GM12878 (cell line): ENCODE measurements at regions not wholly inside any gene's neighbourhood (a gene's known extent, or its start where the extent isn't known, plus 50 kb on each side); places are given as distances from the start of the nearest gene placed in this dataset.
"Not testable (repeated sequence)": the region's sequence is repeated elsewhere in the genome, so short reads cannot be mapped to it uniquely, and the experiment has no call there.

Experiments
- ATAC-seq: fragments of 200-7000 bp; cut with Tn5 transposase; 3 replicates; pipeline ENCODE4 v1.9.1; 2020; ENCODE audit warnings: mild to moderate bottlenecking, moderate library complexity
- BruUV-seq: library from RNA; stranded (reverse); fragments of 400-500 nt; replicated peaks from 2 replicates; lab custom pipeline; 2021; lab: Mats Ljungman, UMichigan
- CTCF ChIA-PET: fragments of 300-600 bp; sonication (Branson Sonifier 250); formaldehyde crosslinking; extraction: SDS; loops from one replicate; lab custom pipeline; 2021; ENCODE audit warnings: inconsistent platforms; lab: Yijun Ruan, JAX
- POLR2A ChIA-PET: fragments of 350-600 bp; formaldehyde crosslinking; extraction: SDS; loops from one replicate; lab custom pipeline; 2021; ENCODE audit warnings: inconsistent platforms; lab: Charles Lee
- RAD21 ChIA-PET: fragments of 300-600 bp; sonication (Branson Sonifier 250); formaldehyde crosslinking; loops from one replicate; lab custom pipeline; 2023; ENCODE audit warnings: antibody characterized with exemption; ENCODE audit not compliant: unreplicated experiment; lab: Charles Lee
- SMC1A ChIA-PET: fragments of 300-600 bp; sonication (Branson Sonifier 250); formaldehyde crosslinking; loops from one replicate; lab custom pipeline; 2023; ENCODE audit not compliant: unreplicated experiment, uncharacterized antibody; lab: Charles Lee
- DNase-seq: peaks from one replicate; pipeline ENCODE4 v3.0.0-alpha.2; 2011; ENCODE audit warnings: low read depth, low spot score
- FAIRE-seq: peaks from 3 replicates; lab custom pipeline; 2011; peaks lifted over from hg19 to GRCh38; lab: Jason Lieb, UNC
- H2AFZ ChIP-seq: 2 replicates; pipeline ENCODE4 v1.6.0; 2011; ENCODE audit warnings: low read depth, low read length, control low read depth; ENCODE audit not compliant: control insufficient read depth
- H3K27ac ChIP-seq: 2 replicates; pipeline ENCODE4 v1.5.1; 2011; ENCODE audit warnings: control low read depth; ENCODE audit not compliant: control insufficient read depth, insufficient read depth
- H3K27me3 ChIP-seq, 2 experiments: replicated peaks in 1 of 2; 2 replicates each; pipeline versions ENCODE4 v1.6.0 to v1.6.1; 2011; ENCODE audit warnings: low read length in 1 of 2; ENCODE audit not compliant: control insufficient read depth in 2 of 2, insufficient read depth in 2 of 2
- H3K36me3 ChIP-seq, 2 experiments: 2 replicates each; pipeline ENCODE4 v1.5.1; 2011; ENCODE audit warnings: low read length in 1 of 2; ENCODE audit not compliant: control insufficient read depth in 2 of 2, insufficient read depth in 2 of 2
- H3K4me1 ChIP-seq: 2 replicates; pipeline ENCODE4 v1.6.1; 2011; ENCODE audit warnings: mild to moderate bottlenecking, low read length, moderate library complexity, mixed read lengths; ENCODE audit not compliant: control insufficient read depth, insufficient read depth
- H3K4me2 ChIP-seq: 2 replicates; pipeline ENCODE4 v1.6.0; 2011; ENCODE audit warnings: control low read depth; ENCODE audit not compliant: control insufficient read depth, insufficient read depth
- H3K4me3 ChIP-seq: fragments of 200-600 bp; sonication (generic); 2 replicates; pipeline ENCODE4 v1.5.1; 2016
- H3K79me2 ChIP-seq: 2 replicates; pipeline ENCODE4 v1.6.0; 2011; ENCODE audit warnings: low read length; ENCODE audit not compliant: control insufficient read depth, insufficient read depth
- H3K9ac ChIP-seq: 2 replicates; pipeline ENCODE4 v1.8.0; 2011; ENCODE audit warnings: low read length, control low read depth, mixed read lengths; ENCODE audit not compliant: control insufficient read depth, insufficient read depth
- H3K9me3 ChIP-seq: replicated peaks from 3 replicates; pipeline ENCODE4 v1.5.1; 2011; ENCODE audit warnings: mild to moderate bottlenecking, low read length; ENCODE audit not compliant: control insufficient read depth, insufficient read depth
- H4K20me1 ChIP-seq: 2 replicates; pipeline ENCODE4 v1.6.0; 2011; ENCODE audit not compliant: control insufficient read depth, insufficient read depth
- BRCA1 ChIP-seq: IDR thresholded peaks from 2 replicates; pipeline ENCODE4 v1.6.1; 2011; ENCODE audit warnings: low read depth, low read length, improper control_type of control experiment
- EP300 ChIP-seq, 2 experiments: fragments of 150-350 bp in 1 of 2; IDR thresholded peaks; 2 replicates each; pipeline ENCODE4 v1.6.1; 2011 to 2012; ENCODE audit warnings: low read depth in 2 of 2, low read length in 2 of 2, borderline replicate concordance in 1 of 2, improper control_type of control experiment in 1 of 2, inconsistent platforms in 1 of 2; ENCODE audit not compliant: control insufficient read depth in 1 of 2
- FOS ChIP-seq: IDR thresholded peaks from 3 replicates; pipeline ENCODE4 v1.6.1; 2011; ENCODE audit warnings: borderline replicate concordance; ENCODE audit not compliant: insufficient read length; ENCODE audit errors: extremely low read depth
- GABPA ChIP-seq: IDR thresholded peaks from 2 replicates; pipeline ENCODE4 v1.6.1; 2014; ENCODE audit warnings: antibody characterized with exemption, low read depth, mild to moderate bottlenecking, inconsistent platforms
- IKZF1 ChIP-seq: fragments of 450-650 bp; conservative IDR thresholded peaks from 2 replicates; pipeline ENCODE4 v1.6.1; 2017; ENCODE audit warnings: antibody characterized with exemption, mild to moderate bottlenecking
- NR2C1 ChIP-seq: fragments of 450-650 bp; IDR thresholded peaks from 2 replicates; pipeline ENCODE4 v1.6.1; 2017; ENCODE audit warnings: antibody characterized with exemption, mild to moderate bottlenecking, moderate library complexity
- RUNX3 ChIP-seq: IDR thresholded peaks from 2 replicates; pipeline ENCODE4 v1.6.1; 2012; ENCODE audit warnings: low read length, inconsistent platforms
- STAT1 ChIP-seq: fragments of 450-650 bp; conservative IDR thresholded peaks from 2 replicates; pipeline ENCODE4 v1.6.1; 2014; ENCODE audit warnings: antibody characterized with exemption, mild to moderate bottlenecking
- ZNF24 ChIP-seq: fragments of 450-650 bp; IDR thresholded peaks from 2 replicates; pipeline ENCODE4 v1.6.1; 2017; ENCODE audit warnings: antibody characterized with exemption, mild to moderate bottlenecking
- whole genome bisulfite sequencing: methylation state at CpG from one replicate; pipeline ENCODE4 v1.1.6; 2016; ENCODE audit warnings: low lambda C conversion rate; ENCODE audit not compliant: insufficient replicate concordance, insufficient coverage; ENCODE audit errors: missing lambda C conversion rate; 5-methylcytosine and 5-hydroxymethylcytosine counted together
- in situ Hi-C: fragments of 300-500 bp; cut with MboI; formaldehyde crosslinking; loops from 9 replicates; pipeline ENCODE4 v1.14.3; 2018; ENCODE audit warnings: mixed read lengths
- intact Hi-C: fragments of 100-400 bp; cut with micrococcal nuclease; formaldehyde crosslinking; loops from one replicate; pipeline ENCODE4 v1.14.2; 2022; ENCODE audit not compliant: unreplicated experiment
- TF ChIP-seq, protein P1 (sequence below): IDR thresholded peaks from 2 replicates; pipeline ENCODE4 v1.6.1; 2012; ENCODE audit warnings: mild to moderate bottlenecking, low read depth, low read length
- TF ChIP-seq, protein P2 (sequence below): fragments of 450-650 bp; formaldehyde crosslinking; IDR thresholded peaks from 2 replicates; pipeline ENCODE4 v1.4.0; 2022; ENCODE audit warnings: mild to moderate bottlenecking, moderate library complexity

DNA sequence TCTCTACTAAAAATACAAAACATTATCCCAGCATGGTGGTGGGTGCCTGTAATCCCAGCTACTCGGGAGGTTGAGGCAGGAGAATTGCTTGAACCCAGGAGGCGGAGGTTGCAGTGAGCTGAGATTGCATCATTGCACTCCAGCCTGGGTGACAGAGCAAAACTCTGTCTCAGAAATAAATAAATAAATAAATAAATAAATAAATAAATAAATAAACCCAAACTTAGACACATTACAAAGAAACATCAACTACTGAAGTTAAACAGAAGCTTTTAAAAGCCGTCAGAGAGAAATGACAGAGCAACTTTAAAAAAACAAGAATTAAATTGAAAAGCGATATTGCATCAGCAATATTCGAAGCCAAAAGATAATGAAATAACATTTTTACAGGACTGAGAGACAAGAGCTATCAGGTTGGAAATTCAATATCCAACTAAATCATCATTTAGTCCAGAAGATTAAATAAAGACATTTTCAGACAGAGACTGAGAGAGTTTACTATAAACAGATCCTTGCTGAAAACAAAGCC lies 115.1 kb upstream of the FUNDC1 start:
- H3K36me3 ChIP-seq, BruUV-seq, DNase-seq, in situ Hi-C loops, H3K27me3 ChIP-seq, FAIRE-seq, H3K79me2 ChIP-seq, H3K9ac ChIP-seq, H3K27ac ChIP-seq, RAD21 ChIA-PET, H3K9me3 ChIP-seq, H3K4me3 ChIP-seq, H4K20me1 ChIP-seq, intact Hi-C loops, ATAC-seq, H3K4me2 ChIP-seq, H3K4me1 ChIP-seq, POLR2A ChIA-PET, H2AFZ ChIP-seq: not testable (repeated sequence)
- SMC1A ChIA-PET, result interaction anchor here (0.6 kb wide), 1 partner anchor 53 kb away, joined by 3 read pairs; no protein-coding TSS in a partner anchor
- 56% methylated on average over 5 of the region's 5 CpGs for WGBS
- CTCF ChIA-PET, result interaction anchor here (1.0 kb wide), 1 partner anchor 8 kb away, joined by 3 read pairs; no protein-coding TSS in a partner anchor

DNA sequence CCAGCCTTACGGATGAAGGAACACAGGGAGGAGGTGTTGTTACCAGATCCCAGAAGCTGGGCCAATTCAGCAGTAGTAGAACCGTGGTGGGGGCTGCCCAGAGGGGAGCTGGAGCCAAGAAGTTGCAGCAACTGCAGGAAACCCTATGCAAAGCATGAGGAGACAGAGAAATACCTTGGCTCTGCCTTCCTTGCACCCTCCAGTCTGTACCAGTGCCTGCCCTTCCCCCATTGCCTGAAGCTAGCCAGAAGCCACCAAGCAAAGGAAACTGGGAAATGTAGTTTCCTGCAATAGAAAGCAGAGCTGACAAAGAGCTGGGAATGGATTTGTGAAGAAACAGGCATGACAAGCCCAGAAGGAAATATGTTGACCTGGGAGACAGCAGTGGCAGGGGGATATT lies 108.7 kb upstream of the FUNDC1 start:
- RAD21 ChIA-PET, result no interaction called here
- TF ChIP-seq FOS (no peak), ZNF24 (no peak), NR2C1 (no peak), STAT1 (no peak), EP300 (IDR thresholded peaks at IDR 0.05; ENCODE audit: borderline replicate concordance in 1 of 2, control insufficient read depth in 1 of 2, low read depth in 2 of 2, low read length in 2 of 2) (no peak), BRCA1 (no peak), GABPA (no peak), IKZF1 (no peak), RUNX3 (no peak)
- TF ChIP-seq, protein P1, sequence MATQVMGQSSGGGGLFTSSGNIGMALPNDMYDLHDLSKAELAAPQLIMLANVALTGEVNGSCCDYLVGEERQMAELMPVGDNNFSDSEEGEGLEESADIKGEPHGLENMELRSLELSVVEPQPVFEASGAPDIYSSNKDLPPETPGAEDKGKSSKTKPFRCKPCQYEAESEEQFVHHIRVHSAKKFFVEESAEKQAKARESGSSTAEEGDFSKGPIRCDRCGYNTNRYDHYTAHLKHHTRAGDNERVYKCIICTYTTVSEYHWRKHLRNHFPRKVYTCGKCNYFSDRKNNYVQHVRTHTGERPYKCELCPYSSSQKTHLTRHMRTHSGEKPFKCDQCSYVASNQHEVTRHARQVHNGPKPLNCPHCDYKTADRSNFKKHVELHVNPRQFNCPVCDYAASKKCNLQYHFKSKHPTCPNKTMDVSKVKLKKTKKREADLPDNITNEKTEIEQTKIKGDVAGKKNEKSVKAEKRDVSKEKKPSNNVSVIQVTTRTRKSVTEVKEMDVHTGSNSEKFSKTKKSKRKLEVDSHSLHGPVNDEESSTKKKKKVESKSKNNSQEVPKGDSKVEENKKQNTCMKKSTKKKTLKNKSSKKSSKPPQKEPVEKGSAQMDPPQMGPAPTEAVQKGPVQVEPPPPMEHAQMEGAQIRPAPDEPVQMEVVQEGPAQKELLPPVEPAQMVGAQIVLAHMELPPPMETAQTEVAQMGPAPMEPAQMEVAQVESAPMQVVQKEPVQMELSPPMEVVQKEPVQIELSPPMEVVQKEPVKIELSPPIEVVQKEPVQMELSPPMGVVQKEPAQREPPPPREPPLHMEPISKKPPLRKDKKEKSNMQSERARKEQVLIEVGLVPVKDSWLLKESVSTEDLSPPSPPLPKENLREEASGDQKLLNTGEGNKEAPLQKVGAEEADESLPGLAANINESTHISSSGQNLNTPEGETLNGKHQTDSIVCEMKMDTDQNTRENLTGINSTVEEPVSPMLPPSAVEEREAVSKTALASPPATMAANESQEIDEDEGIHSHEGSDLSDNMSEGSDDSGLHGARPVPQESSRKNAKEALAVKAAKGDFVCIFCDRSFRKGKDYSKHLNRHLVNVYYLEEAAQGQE, result no peak
- TF ChIP-seq, protein P2, sequence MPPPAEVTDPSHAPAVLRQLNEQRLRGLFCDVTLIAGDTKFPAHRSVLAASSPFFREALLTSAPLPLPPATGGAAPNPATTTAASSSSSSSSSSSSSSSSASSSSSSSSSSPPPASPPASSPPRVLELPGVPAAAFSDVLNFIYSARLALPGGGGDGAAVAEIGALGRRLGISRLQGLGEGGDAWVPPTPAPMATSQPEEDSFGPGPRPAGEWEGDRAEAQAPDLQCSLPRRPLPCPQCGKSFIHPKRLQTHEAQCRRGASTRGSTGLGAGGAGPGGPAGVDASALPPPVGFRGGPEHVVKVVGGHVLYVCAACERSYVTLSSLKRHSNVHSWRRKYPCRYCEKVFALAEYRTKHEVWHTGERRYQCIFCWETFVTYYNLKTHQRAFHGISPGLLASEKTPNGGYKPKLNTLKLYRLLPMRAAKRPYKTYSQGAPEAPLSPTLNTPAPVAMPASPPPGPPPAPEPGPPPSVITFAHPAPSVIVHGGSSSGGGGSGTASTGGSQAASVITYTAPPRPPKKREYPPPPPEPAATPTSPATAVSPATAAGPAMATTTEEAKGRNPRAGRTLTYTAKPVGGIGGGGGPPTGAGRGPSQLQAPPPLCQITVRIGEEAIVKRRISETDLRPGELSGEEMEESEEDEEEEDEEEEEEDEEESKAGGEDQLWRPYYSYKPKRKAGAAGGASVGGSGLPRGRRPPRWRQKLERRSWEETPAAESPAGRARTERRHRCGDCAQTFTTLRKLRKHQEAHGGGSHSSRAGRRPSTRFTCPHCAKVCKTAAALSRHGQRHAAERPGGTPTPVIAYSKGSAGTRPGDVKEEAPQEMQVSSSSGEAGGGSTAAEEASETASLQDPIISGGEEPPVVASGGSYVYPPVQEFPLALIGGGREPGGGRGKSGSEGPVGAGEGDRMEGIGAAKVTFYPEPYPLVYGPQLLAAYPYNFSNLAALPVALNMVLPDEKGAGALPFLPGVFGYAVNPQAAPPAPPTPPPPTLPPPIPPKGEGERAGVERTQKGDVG (CRISPR knock-in tag), result no peak

More for the DNA sequence above, 108.7 kb upstream of the FUNDC1 start:
- Histone ChIP-seq H2AFZ (no peak overlapping the region), H3K9me3 (no peaks in the 10 kb centered on the region), H3K79me2 (no peaks in the 10 kb centered on the region), H3K4me1 (no peaks in the 10 kb centered on the region), H3K9ac (no peak overlapping the region), H3K27me3 (no peaks in the 10 kb centered on the region), H3K27ac (no peak overlapping the region), H3K4me2 (no peak overlapping the region), H3K4me3 (no peak overlapping the region), H3K36me3 (no peaks in the 10 kb centered on the region), H4K20me1 (no peaks in the 10 kb centered on the region)
- POLR2A ChIA-PET, result no interaction called here
- DNase-seq (no peak), FAIRE-seq (no peak), ATAC-seq (no peak)
- 0% methylated on average over 2 of the region's 2 CpGs for WGBS
- in situ Hi-C loops (no loop called here), intact Hi-C loops (no loop called here)
- BruUV-seq, result no TSS peak
- CTCF ChIA-PET, result interaction anchor here (0.6 kb wide), 1 partner anchor 693 kb away, joined by 3 read pairs; no protein-coding TSS in a partner anchor
- SMC1A ChIA-PET, result interaction anchor here (0.8 kb wide), 1 partner anchor 10 kb away, joined by 3 read pairs; no protein-coding TSS in a partner anchor
